GM23338 (cell line): ENCODE measurements at regions not wholly inside any gene's neighbourhood (a gene's known extent, or its start where the extent isn't known, plus 50 kb on each side); places are given as distances from the start of the nearest gene placed in this dataset.

Experiments used
- ATAC-seq: fragments of 200-7000 bp; cut with Tn5 transposase; 3 replicates; pipeline ENCODE4 v1.9.1; 2020
- DNase-seq: peaks from one replicate; pipeline ENCODE4 v3.0.0-alpha.2; 2015; ENCODE audit warnings: low spot score
- H2AFZ ChIP-seq: fragments of 200-600 bp; sonication (generic); 2 replicates; pipeline ENCODE4 v1.8.0; 2016; ENCODE audit warnings: antibody characterized with exemption, mild to moderate bottlenecking, moderate library complexity
- H3F3A ChIP-seq: fragments of 200-600 bp; sonication (generic); replicated peaks from 2 replicates; pipeline ENCODE4 v1.8.0; 2017; ENCODE audit warnings: antibody characterized with exemption, mixed run types, low read depth
- H3K27ac ChIP-seq: fragments of 200-600 bp; sonication (generic); 2 replicates; pipeline ENCODE4 v1.6.1; 2016; ENCODE audit warnings: low read depth
- H3K27me3 ChIP-seq: fragments of 200-600 bp; sonication (generic); 2 replicates; pipeline ENCODE4 v1.8.0; 2016; ENCODE audit warnings: mild to moderate bottlenecking, mixed run types, moderate library complexity; ENCODE audit not compliant: insufficient read depth
- H3K36me3 ChIP-seq: fragments of 200-600 bp; sonication (generic); 2 replicates; pipeline ENCODE4 v1.8.0; 2016; ENCODE audit warnings: mild to moderate bottlenecking; ENCODE audit not compliant: insufficient read depth
- H3K4me1 ChIP-seq: fragments of 200-600 bp; sonication (generic); 2 replicates; pipeline ENCODE4 v1.8.0; 2016; ENCODE audit warnings: mild to moderate bottlenecking, moderate library complexity; ENCODE audit not compliant: insufficient read depth
- H3K4me2 ChIP-seq: fragments of 200-600 bp; sonication (generic); 2 replicates; pipeline ENCODE4 v1.7.1; 2017; ENCODE audit warnings: mixed run types
- H3K4me3 ChIP-seq: fragments of 200-600 bp; sonication (generic); 2 replicates; pipeline ENCODE4 v1.6.1; 2016; ENCODE audit warnings: mixed run types
- H3K79me2 ChIP-seq: fragments of 200-600 bp; sonication (generic); replicated peaks from 2 replicates; pipeline ENCODE4 v1.8.0; 2017; ENCODE audit warnings: mild to moderate bottlenecking; ENCODE audit not compliant: insufficient read depth
- H3K9me2 ChIP-seq: fragments of 200-600 bp; sonication (generic); 2 replicates; pipeline ENCODE4 v1.8.0; 2017; ENCODE audit not compliant: insufficient read depth
- H4K20me1 ChIP-seq: fragments of 200-600 bp; sonication (generic); replicated peaks from 2 replicates; pipeline ENCODE4 v1.8.0; 2017; ENCODE audit warnings: mild to moderate bottlenecking; ENCODE audit not compliant: insufficient read depth
- H3K27ac Mint-ChIP-seq: 2 replicates; pipeline ENCODE4 v1.8.0; 2020; ENCODE audit warnings: inconsistent platforms, mild to moderate bottlenecking, moderate library complexity, mixed read lengths
- H3K27me3 Mint-ChIP-seq: 3 replicates; pipeline ENCODE4 v1.8.0; 2022; ENCODE audit warnings: low read depth, mild to moderate bottlenecking, moderate library complexity, mixed read lengths, inconsistent platforms; ENCODE audit not compliant: insufficient read depth, poor library complexity
- H3K36me3 Mint-ChIP-seq: 3 replicates; pipeline ENCODE4 v1.8.0; 2021; ENCODE audit warnings: low read depth, mild to moderate bottlenecking, inconsistent platforms, moderate library complexity, mixed read lengths
- H3K4me1 Mint-ChIP-seq: 3 replicates; pipeline ENCODE4 v1.8.0; 2020; ENCODE audit warnings: mild to moderate bottlenecking, inconsistent platforms, mixed read lengths
- H3K4me3 Mint-ChIP-seq: 3 replicates; pipeline ENCODE4 v1.8.0; 2021; ENCODE audit warnings: moderate library complexity, mild to moderate bottlenecking, inconsistent platforms, mixed read lengths
- H3K9me3 Mint-ChIP-seq: 3 replicates; pipeline ENCODE4 v1.8.0; 2020; ENCODE audit warnings: moderate library complexity, mild to moderate bottlenecking, inconsistent platforms, mixed read lengths
- EZH2 ChIP-seq: fragments of 200-600 bp; sonication (generic); IDR thresholded peaks from one replicate; pipeline ENCODE4 v1.8.0; 2017; ENCODE audit warnings: antibody characterized with exemption, mild to moderate bottlenecking, low read depth; ENCODE audit not compliant: unreplicated experiment
- EZH2phosphoT487 ChIP-seq: fragments of 200-600 bp; sonication (generic); IDR thresholded peaks from one replicate; pipeline ENCODE4 v1.8.1; 2018; ENCODE audit warnings: antibody characterized with exemption; ENCODE audit not compliant: unreplicated experiment
- JUNB ChIP-seq: IDR thresholded peaks from one replicate; pipeline ENCODE4 v1.6.1; 2016; ENCODE audit warnings: antibody characterized with exemption; ENCODE audit not compliant: unreplicated experiment
- NANOG ChIP-seq: IDR thresholded peaks from 2 replicates; pipeline ENCODE4 v1.6.1; 2016; ENCODE audit warnings: antibody characterized with exemption, borderline replicate concordance
- POLR2AphosphoS5 ChIP-seq: IDR thresholded peaks from 2 replicates; pipeline ENCODE4 v1.6.1; 2016; ENCODE audit warnings: antibody characterized with exemption, low read depth
- STAT1 ChIP-seq: IDR thresholded peaks from one replicate; pipeline ENCODE4 v1.6.1; 2016; ENCODE audit warnings: antibody characterized with exemption; ENCODE audit not compliant: unreplicated experiment
- ZNF331 ChIP-seq: fragments of 250-450 bp; sonication (Bioruptor Pico); IDR thresholded peaks from 2 replicates; pipeline ENCODE4 v1.5.0; 2020; ENCODE audit warnings: low read depth, mild to moderate bottlenecking, moderate library complexity
- TF ChIP-seq, protein P1 (sequence below): fragments of 250-450 bp; sonication (Bioruptor Pico); IDR thresholded peaks from 2 replicates; pipeline ENCODE4 v1.5.0; 2020; ENCODE audit warnings: mild to moderate bottlenecking, moderate library complexity
- TF ChIP-seq, protein P2 (sequence below): IDR thresholded peaks from one replicate; pipeline ENCODE4 v1.6.1; 2018; ENCODE audit warnings: antibody characterized with exemption; ENCODE audit not compliant: unreplicated experiment
- TF ChIP-seq, protein P3 (sequence below): IDR thresholded peaks from 2 replicates; pipeline ENCODE4 v1.6.1; 2016; ENCODE audit warnings: antibody characterized with exemption
- TF ChIP-seq, protein P4 (sequence below), 2 experiments: fragments of 200-600 bp in 1 of 2; sonication (generic) in 1 of 2; conservative IDR thresholded peaks; 2 replicates each; pipeline versions ENCODE4 v1.5.1 to v1.6.1; 2016 to 2017; ENCODE audit warnings: antibody characterized with exemption in 2 of 2, low read depth in 2 of 2, mild to moderate bottlenecking in 2 of 2, moderate library complexity in 1 of 2

DNA sequence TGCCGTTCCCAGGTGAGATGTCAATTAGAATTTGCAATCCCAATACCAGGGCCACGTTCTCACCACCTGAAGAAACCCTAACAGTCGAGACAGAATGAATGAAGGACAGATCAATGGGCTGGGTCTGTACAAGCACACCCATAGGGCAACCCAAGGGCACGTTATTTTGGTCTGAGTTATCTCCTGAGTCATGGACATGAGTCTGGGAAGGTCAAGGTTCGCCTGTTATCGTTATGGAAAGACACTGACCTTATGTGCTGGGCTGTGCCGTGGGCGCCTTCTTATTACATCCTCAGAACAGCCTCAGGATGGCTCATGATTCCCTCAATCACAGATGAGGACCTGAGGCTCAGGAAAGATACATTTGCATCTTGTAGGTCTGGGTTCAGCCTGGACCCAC lies 175.0 kb upstream of the SULF2 start:
- Mint-ChIP-seq H3K9me3 (no peaks in the 10 kb centered on the region), H3K4me3 (no peak overlapping the region), H3K27me3 (peaks cover 4% of the 10 kb centered on the region), H3K4me1 (peaks cover 19% of the 10 kb centered on the region), H3K27ac (no peak overlapping the region), H3K36me3 (no peaks in the 10 kb centered on the region)
- no peaks in the 10 kb centered on the region for H3K36me3 ChIP-seq
- DNase-seq (no peak), ATAC-seq (no peak)
- no peaks in the 10 kb centered on the region for H4K20me1 ChIP-seq
- no peak overlapping the region for H2AFZ ChIP-seq
- no peaks in the 10 kb centered on the region for H3K79me2 ChIP-seq
- TF ChIP-seq, protein P1, sequence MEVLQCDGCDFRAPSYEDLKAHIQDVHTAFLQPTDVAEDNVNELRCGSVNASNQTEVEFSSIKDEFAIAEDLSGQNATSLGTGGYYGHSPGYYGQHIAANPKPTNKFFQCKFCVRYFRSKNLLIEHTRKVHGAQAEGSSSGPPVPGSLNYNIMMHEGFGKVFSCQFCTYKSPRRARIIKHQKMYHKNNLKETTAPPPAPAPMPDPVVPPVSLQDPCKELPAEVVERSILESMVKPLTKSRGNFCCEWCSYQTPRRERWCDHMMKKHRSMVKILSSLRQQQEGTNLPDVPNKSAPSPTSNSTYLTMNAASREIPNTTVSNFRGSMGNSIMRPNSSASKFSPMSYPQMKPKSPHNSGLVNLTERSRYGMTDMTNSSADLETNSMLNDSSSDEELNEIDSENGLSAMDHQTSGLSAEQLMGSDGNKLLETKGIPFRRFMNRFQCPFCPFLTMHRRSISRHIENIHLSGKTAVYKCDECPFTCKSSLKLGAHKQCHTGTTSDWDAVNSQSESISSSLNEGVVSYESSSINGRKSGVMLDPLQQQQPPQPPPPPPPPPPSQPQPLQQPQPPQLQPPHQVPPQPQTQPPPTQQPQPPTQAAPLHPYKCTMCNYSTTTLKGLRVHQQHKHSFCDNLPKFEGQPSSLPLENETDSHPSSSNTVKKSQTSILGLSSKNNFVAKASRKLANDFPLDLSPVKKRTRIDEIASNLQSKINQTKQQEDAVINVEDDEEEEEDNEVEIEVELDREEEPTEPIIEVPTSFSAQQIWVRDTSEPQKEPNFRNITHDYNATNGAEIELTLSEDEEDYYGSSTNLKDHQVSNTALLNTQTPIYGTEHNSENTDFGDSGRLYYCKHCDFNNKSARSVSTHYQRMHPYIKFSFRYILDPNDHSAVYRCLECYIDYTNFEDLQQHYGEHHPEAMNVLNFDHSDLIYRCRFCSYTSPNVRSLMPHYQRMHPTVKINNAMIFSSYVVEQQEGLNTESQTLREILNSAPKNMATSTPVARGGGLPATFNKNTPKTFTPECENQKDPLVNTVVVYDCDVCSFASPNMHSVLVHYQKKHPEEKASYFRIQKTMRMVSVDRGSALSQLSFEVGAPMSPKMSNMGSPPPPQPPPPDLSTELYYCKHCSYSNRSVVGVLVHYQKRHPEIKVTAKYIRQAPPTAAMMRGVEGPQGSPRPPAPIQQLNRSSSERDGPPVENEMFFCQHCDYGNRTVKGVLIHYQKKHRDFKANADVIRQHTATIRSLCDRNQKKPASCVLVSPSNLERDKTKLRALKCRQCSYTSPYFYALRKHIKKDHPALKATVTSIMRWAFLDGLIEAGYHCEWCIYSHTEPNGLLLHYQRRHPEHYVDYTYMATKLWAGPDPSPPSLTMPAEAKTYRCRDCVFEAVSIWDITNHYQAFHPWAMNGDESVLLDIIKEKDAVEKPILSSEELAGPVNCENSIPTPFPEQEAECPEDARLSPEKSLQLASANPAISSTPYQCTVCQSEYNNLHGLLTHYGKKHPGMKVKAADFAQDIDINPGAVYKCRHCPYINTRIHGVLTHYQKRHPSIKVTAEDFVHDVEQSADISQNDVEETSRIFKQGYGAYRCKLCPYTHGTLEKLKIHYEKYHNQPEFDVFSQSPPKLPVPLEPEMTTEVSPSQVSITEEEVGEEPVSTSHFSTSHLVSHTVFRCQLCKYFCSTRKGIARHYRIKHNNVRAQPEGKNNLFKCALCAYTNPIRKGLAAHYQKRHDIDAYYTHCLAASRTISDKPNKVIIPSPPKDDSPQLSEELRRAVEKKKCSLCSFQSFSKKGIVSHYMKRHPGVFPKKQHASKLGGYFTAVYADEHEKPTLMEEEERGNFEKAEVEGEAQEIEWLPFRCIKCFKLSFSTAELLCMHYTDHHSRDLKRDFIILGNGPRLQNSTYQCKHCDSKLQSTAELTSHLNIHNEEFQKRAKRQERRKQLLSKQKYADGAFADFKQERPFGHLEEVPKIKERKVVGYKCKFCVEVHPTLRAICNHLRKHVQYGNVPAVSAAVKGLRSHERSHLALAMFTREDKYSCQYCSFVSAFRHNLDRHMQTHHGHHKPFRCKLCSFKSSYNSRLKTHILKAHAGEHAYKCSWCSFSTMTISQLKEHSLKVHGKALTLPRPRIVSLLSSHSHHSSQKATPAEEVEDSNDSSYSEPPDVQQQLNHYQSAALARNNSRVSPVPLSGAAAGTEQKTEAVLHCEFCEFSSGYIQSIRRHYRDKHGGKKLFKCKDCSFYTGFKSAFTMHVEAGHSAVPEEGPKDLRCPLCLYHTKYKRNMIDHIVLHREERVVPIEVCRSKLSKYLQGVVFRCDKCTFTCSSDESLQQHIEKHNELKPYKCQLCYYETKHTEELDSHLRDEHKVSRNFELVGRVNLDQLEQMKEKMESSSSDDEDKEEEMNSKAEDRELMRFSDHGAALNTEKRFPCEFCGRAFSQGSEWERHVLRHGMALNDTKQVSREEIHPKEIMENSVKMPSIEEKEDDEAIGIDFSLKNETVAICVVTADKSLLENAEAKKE, result no peak
- TF ChIP-seq STAT1 (no peak), NANOG (no peak), JUNB (no peak), EZH2phosphoT487 (no peak), POLR2AphosphoS5 (no peak), ZNF331 (CRISPR knock-in tag) (no peak), EZH2 (no peak)
- TF ChIP-seq, protein P2, sequence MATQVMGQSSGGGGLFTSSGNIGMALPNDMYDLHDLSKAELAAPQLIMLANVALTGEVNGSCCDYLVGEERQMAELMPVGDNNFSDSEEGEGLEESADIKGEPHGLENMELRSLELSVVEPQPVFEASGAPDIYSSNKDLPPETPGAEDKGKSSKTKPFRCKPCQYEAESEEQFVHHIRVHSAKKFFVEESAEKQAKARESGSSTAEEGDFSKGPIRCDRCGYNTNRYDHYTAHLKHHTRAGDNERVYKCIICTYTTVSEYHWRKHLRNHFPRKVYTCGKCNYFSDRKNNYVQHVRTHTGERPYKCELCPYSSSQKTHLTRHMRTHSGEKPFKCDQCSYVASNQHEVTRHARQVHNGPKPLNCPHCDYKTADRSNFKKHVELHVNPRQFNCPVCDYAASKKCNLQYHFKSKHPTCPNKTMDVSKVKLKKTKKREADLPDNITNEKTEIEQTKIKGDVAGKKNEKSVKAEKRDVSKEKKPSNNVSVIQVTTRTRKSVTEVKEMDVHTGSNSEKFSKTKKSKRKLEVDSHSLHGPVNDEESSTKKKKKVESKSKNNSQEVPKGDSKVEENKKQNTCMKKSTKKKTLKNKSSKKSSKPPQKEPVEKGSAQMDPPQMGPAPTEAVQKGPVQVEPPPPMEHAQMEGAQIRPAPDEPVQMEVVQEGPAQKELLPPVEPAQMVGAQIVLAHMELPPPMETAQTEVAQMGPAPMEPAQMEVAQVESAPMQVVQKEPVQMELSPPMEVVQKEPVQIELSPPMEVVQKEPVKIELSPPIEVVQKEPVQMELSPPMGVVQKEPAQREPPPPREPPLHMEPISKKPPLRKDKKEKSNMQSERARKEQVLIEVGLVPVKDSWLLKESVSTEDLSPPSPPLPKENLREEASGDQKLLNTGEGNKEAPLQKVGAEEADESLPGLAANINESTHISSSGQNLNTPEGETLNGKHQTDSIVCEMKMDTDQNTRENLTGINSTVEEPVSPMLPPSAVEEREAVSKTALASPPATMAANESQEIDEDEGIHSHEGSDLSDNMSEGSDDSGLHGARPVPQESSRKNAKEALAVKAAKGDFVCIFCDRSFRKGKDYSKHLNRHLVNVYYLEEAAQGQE, result no peak
- TF ChIP-seq, protein P3, sequence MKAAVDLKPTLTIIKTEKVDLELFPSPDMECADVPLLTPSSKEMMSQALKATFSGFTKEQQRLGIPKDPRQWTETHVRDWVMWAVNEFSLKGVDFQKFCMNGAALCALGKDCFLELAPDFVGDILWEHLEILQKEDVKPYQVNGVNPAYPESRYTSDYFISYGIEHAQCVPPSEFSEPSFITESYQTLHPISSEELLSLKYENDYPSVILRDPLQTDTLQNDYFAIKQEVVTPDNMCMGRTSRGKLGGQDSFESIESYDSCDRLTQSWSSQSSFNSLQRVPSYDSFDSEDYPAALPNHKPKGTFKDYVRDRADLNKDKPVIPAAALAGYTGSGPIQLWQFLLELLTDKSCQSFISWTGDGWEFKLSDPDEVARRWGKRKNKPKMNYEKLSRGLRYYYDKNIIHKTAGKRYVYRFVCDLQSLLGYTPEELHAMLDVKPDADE, result no peak
- TF ChIP-seq, protein P4, sequence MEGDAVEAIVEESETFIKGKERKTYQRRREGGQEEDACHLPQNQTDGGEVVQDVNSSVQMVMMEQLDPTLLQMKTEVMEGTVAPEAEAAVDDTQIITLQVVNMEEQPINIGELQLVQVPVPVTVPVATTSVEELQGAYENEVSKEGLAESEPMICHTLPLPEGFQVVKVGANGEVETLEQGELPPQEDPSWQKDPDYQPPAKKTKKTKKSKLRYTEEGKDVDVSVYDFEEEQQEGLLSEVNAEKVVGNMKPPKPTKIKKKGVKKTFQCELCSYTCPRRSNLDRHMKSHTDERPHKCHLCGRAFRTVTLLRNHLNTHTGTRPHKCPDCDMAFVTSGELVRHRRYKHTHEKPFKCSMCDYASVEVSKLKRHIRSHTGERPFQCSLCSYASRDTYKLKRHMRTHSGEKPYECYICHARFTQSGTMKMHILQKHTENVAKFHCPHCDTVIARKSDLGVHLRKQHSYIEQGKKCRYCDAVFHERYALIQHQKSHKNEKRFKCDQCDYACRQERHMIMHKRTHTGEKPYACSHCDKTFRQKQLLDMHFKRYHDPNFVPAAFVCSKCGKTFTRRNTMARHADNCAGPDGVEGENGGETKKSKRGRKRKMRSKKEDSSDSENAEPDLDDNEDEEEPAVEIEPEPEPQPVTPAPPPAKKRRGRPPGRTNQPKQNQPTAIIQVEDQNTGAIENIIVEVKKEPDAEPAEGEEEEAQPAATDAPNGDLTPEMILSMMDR (conservative IDR thresholded peaks at IDR 0.05; ENCODE audit: low read depth in 2 of 2), result no peak
- H3K4me3 ChIP-seq, result no peak overlapping the region
- no peaks in the 10 kb centered on the region for H3F3A ChIP-seq
- H3K27ac ChIP-seq, result no peak overlapping the region
- H3K4me1 ChIP-seq, result no peaks in the 10 kb centered on the region; the same call in 1 of the 2 replicates
- no peak overlapping the region for H3K4me2 ChIP-seq
- no peaks in the 10 kb centered on the region for H3K9me2 ChIP-seq
- no peaks in the 10 kb centered on the region for H3K27me3 ChIP-seq
